ENCODE measurements at regions not wholly inside any gene's neighbourhood (a gene's known extent, or its start where the extent isn't known, plus 50 kb on each side); places are given as distances from the start of the nearest gene placed in this dataset.

- Mint-ChIP-seq H3K4me3 (no peak overlapping the region), H3K9me3 (no peaks in the 10 kb centered on the region), H3K4me1 (ENCODE audit: low read depth) (peaks cover 6% of the 10 kb centered on the region), H3K36me3 (ENCODE audit: low read depth) (no peaks in the 10 kb centered on the region), H3K27me3 (ENCODE audit: insufficient read depth) (peaks cover 1% of the 10 kb centered on the region; the same call in 1 of the 2 replicates), H3K27ac (no peak overlapping the region)
- TF ChIP-seq CTCF (IDR thresholded peaks at IDR 0.05), result no peak
- no peak for DNase-seq
These were observed 519.3 kb upstream of the NR3C2 start for GRCh38 chr4:148961526-148961925.

GRCh38 chr4:148958317-148958716, 516.1 kb upstream of the NR3C2 start:
- H3K4me3 Mint-ChIP-seq, result no peak overlapping the region
- H3K9me3 Mint-ChIP-seq, result peaks cover 7% of the 10 kb centered on the region
- no peak overlapping the region for H3K27ac Mint-ChIP-seq
- no peak for DNase-seq
- TF ChIP-seq CTCF (IDR thresholded peaks at IDR 0.05), result no peak
- H3K4me1 Mint-ChIP-seq (ENCODE audit: low read depth), result peaks cover 6% of the 10 kb centered on the region
- H3K36me3 Mint-ChIP-seq (ENCODE audit: low read depth), result no peaks in the 10 kb centered on the region
- H3K27me3 Mint-ChIP-seq (ENCODE audit: insufficient read depth), result peaks cover 1% of the 10 kb centered on the region; the same call in 1 of the 2 replicates

GRCh38 chr4:148955564-148956297, 513.5 kb upstream of the NR3C2 start:
- no peak for TF ChIP-seq CTCF (IDR thresholded peaks at IDR 0.05)
- Mint-ChIP-seq H3K27ac (no peak overlapping the region), H3K9me3 (peaks cover 7% of the 10 kb centered on the region), H3K27me3 (ENCODE audit: insufficient read depth) (peaks cover 1% of the 10 kb centered on the region; the same call in 1 of the 2 replicates), H3K4me1 (ENCODE audit: low read depth) (no peaks in the 10 kb centered on the region), H3K36me3 (ENCODE audit: low read depth) (no peaks in the 10 kb centered on the region), H3K4me3 (no peak overlapping the region)
- no peak for DNase-seq

- Mint-ChIP-seq H3K9me3 (peaks cover 7% of the 10 kb centered on the region), H3K27ac (no peak overlapping the region)
These were observed 512.0 kb upstream of the NR3C2 start for GRCh38 chr4:148954011-148954749.

GRCh38 chr4:148951346-148951745, 509.1 kb upstream of the NR3C2 start:
- H3K4me3 Mint-ChIP-seq, result no peak overlapping the region

More at GRCh38 chr4:148954011-148954749, 512.0 kb upstream of the NR3C2 start:
- H3K4me1 Mint-ChIP-seq (ENCODE audit: low read depth), result no peaks in the 10 kb centered on the region
- no peaks in the 10 kb centered on the region for H3K27me3 Mint-ChIP-seq (ENCODE audit: insufficient read depth)
- no peak overlapping the region for H3K4me3 Mint-ChIP-seq
- no peak for TF ChIP-seq CTCF (IDR thresholded peaks at IDR 0.05)
- no peak for DNase-seq
- no peaks in the 10 kb centered on the region for H3K36me3 Mint-ChIP-seq (ENCODE audit: low read depth)

More at GRCh38 chr4:148951346-148951745, 509.1 kb upstream of the NR3C2 start:
- H3K36me3 Mint-ChIP-seq (ENCODE audit: low read depth), result peaks cover 4% of the 10 kb centered on the region; the same call in 1 of the 2 replicates
- H3K4me1 Mint-ChIP-seq (ENCODE audit: low read depth), result no peaks in the 10 kb centered on the region
- H3K27me3 Mint-ChIP-seq (ENCODE audit: insufficient read depth), result no peaks in the 10 kb centered on the region
- H3K27ac Mint-ChIP-seq, result no peak overlapping the region
- DNase-seq, result no peak
- peaks cover 10% of the 10 kb centered on the region for H3K9me3 Mint-ChIP-seq
- no peak for TF ChIP-seq CTCF (IDR thresholded peaks at IDR 0.05)
